Stimulated activated CD8-positive, alpha-beta memory T cell treated with anti-CD3 and anti-CD28 coated beads, Interleukin-4, amount 100 ng/mL, for 24 hours (primary cell): ENCODE measurements at regions not wholly inside any gene's neighbourhood (a gene's known extent, or its start where the extent isn't known, plus 50 kb on each side); places are given as distances from the start of the nearest gene placed in this dataset.

ENCODE experiments used
- DNase-seq: peaks from one replicate; pipeline ENCODE4 v3.0.0-alpha.2; 2020; ENCODE audit warnings: low read depth

- no peak for DNase-seq
Observed at GRCh38 chr10:44056967-44057805, 327.7 kb downstream of the CXCL12 start.

- DNase-seq, result no peak
Observed at GRCh38 chr10:44056206-44056605, 328.7 kb downstream of the CXCL12 start.

- no peak for DNase-seq
Observed at GRCh38 chr10:44054046-44054445, 330.9 kb downstream of the CXCL12 start.

GRCh38 chr10:44053391-44053790, 331.5 kb downstream of the CXCL12 start:
- DNase-seq, result no peak

- DNase-seq, result no peak
Observed at GRCh38 chr10:44051584-44052385, 333.1 kb downstream of the CXCL12 start.

- DNase-seq, result no peak
Observed at GRCh38 chr10:44051091-44051490, 333.8 kb downstream of the CXCL12 start.

- no peak for DNase-seq
Observed at GRCh38 chr10:44049301-44050015, 335.4 kb downstream of the CXCL12 start.

- no peak for DNase-seq
Observed at GRCh38 chr10:44047361-44047760, 337.5 kb downstream of the CXCL12 start.

GRCh38 chr10:44046605-44047004, 338.3 kb downstream of the CXCL12 start:
- no peak for DNase-seq

GRCh38 chr10:44045020-44045419, 339.9 kb downstream of the CXCL12 start:
- DNase-seq, result no peak

- DNase-seq, result no peak
Observed at GRCh38 chr10:44044549-44044948, 340.3 kb downstream of the CXCL12 start.

GRCh38 chr10:44043646-44044375, 341.1 kb downstream of the CXCL12 start:
- no peak for DNase-seq

GRCh38 chr10:44042926-44043602, 341.8 kb downstream of the CXCL12 start:
- no peak for DNase-seq

- DNase-seq, result no peak
Observed at GRCh38 chr10:44042075-44042770, 342.7 kb downstream of the CXCL12 start.

- DNase-seq, result no peak
Observed at GRCh38 chr10:44039599-44039998, 345.3 kb downstream of the CXCL12 start.

GRCh38 chr10:44036425-44036824, 348.5 kb downstream of the CXCL12 start:
- no peak for DNase-seq

GRCh38 chr10:44035474-44036197, 349.3 kb downstream of the CXCL12 start:
- no peak for DNase-seq

GRCh38 chr10:44034946-44035345, 350.0 kb downstream of the CXCL12 start:
- DNase-seq, result no peak

GRCh38 chr10:44033008-44033407, 351.9 kb downstream of the CXCL12 start:
- no peak for DNase-seq

GRCh38 chr10:44032216-44032615, 352.7 kb downstream of the CXCL12 start:
- DNase-seq, result no peak
